ENCODE measurements at regions not wholly inside any gene's neighbourhood (a gene's known extent, or its start where the extent isn't known, plus 50 kb on each side); places are given as distances from the start of the nearest gene placed in this dataset.

DNA sequence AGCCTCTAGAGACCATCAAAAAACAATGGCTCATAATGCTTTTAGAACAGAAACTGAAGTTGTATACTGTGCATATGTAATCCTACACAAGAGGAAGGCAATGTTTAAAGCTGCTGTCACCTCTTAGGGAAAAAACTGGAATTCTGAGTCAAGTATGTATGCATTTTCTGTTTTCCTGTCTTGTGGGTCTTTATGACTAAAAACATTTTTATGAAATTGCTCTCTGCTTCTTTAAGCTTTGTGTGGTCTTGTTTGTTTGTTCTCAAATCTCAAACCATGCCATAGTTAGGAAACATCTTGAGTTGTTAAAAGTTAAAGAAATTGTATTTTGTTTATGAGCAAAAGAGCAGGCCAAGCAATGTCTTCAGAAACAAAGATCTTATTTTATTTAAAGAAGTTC lies 80.9 kb upstream of the SOX2 start:
- intact Hi-C loops (cut with micrococcal nuclease; ENCODE audit: unreplicated experiment), result no loop called here
- no peak for TF ChIP-seq EZH2 (IDR thresholded peaks at IDR 0.05; ENCODE audit: borderline replicate concordance, low read depth, low read length, poor library complexity, severe bottlenecking)
- TF ChIP-seq, protein P1, sequence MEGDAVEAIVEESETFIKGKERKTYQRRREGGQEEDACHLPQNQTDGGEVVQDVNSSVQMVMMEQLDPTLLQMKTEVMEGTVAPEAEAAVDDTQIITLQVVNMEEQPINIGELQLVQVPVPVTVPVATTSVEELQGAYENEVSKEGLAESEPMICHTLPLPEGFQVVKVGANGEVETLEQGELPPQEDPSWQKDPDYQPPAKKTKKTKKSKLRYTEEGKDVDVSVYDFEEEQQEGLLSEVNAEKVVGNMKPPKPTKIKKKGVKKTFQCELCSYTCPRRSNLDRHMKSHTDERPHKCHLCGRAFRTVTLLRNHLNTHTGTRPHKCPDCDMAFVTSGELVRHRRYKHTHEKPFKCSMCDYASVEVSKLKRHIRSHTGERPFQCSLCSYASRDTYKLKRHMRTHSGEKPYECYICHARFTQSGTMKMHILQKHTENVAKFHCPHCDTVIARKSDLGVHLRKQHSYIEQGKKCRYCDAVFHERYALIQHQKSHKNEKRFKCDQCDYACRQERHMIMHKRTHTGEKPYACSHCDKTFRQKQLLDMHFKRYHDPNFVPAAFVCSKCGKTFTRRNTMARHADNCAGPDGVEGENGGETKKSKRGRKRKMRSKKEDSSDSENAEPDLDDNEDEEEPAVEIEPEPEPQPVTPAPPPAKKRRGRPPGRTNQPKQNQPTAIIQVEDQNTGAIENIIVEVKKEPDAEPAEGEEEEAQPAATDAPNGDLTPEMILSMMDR (conservative IDR thresholded peaks at IDR 0.05; ENCODE audit: low read depth, low read length), result no peak
- H3K9me3 ChIP-seq (ENCODE audit: low read depth, low read length, poor library complexity, severe bottlenecking), result no peaks in the 10 kb centered on the region
- BruUV-seq (replicated peaks), result no TSS peak
- H3K4me3 ChIP-seq (ENCODE audit: low read depth, low read length, poor library complexity, severe bottlenecking), result no peak overlapping the region
- no peaks in the 10 kb centered on the region for H3K27me3 ChIP-seq (replicated peaks; ENCODE audit: insufficient read depth, low read depth, low read length, poor library complexity)
- DNase-seq (ENCODE audit: low spot score), result no peak
- H3K27ac ChIP-seq (ENCODE audit: low read depth, low read length, poor library complexity, severe bottlenecking), result no peak overlapping the region
- POLR2A ChIA-PET (ENCODE audit: low non-redundant PET), result no interaction called here
- no peaks in the 10 kb centered on the region for H3K36me3 ChIP-seq (ENCODE audit: insufficient read depth, low read length, poor library complexity, severe bottlenecking)
- H3K4me1 ChIP-seq (ENCODE audit: insufficient read depth, low read length, poor library complexity, severe bottlenecking), result no peaks in the 10 kb centered on the region
- CTCF ChIA-PET, result no interaction called here

GRCh38 chr3:181629711-181630110 lies 82.0 kb upstream of the SOX2 start:
- no peak for DNase-seq (ENCODE audit: low spot score)
- Histone ChIP-seq H3K4me3 (ENCODE audit: low read depth, low read length, poor library complexity, severe bottlenecking) (no peak overlapping the region), H3K4me1 (ENCODE audit: insufficient read depth, low read length, poor library complexity, severe bottlenecking) (no peaks in the 10 kb centered on the region), H3K9me3 (ENCODE audit: low read depth, low read length, poor library complexity, severe bottlenecking) (no peaks in the 10 kb centered on the region), H3K27ac (ENCODE audit: low read depth, low read length, poor library complexity, severe bottlenecking) (no peak overlapping the region), H3K36me3 (ENCODE audit: insufficient read depth, low read length, poor library complexity, severe bottlenecking) (no peaks in the 10 kb centered on the region), H3K27me3 (replicated peaks; ENCODE audit: insufficient read depth, low read depth, low read length, poor library complexity) (peaks cover 1% of the 10 kb centered on the region)
- BruUV-seq (replicated peaks), result no TSS peak
- TF ChIP-seq, protein P1 (conservative IDR thresholded peaks at IDR 0.05; ENCODE audit: low read depth, low read length), result no peak
- no peak for TF ChIP-seq EZH2 (IDR thresholded peaks at IDR 0.05; ENCODE audit: borderline replicate concordance, low read depth, low read length, poor library complexity, severe bottlenecking)
- CTCF ChIA-PET, result no interaction called here
- POLR2A ChIA-PET (ENCODE audit: low non-redundant PET), result no interaction called here
- intact Hi-C loops (cut with micrococcal nuclease; ENCODE audit: unreplicated experiment), result no loop called here

GRCh38 chr3:181629029-181629428 lies 82.7 kb upstream of the SOX2 start:
- H3K9me3 ChIP-seq (ENCODE audit: low read depth, low read length, poor library complexity, severe bottlenecking), result no peaks in the 10 kb centered on the region
- H3K27ac ChIP-seq (ENCODE audit: low read depth, low read length, poor library complexity, severe bottlenecking), result no peak overlapping the region
- POLR2A ChIA-PET (ENCODE audit: low non-redundant PET), result no interaction called here
- CTCF ChIA-PET, result no interaction called here
- intact Hi-C loops (cut with micrococcal nuclease; ENCODE audit: unreplicated experiment), result no loop called here
- BruUV-seq (replicated peaks), result no TSS peak
- H3K4me3 ChIP-seq (ENCODE audit: low read depth, low read length, poor library complexity, severe bottlenecking), result no peak overlapping the region
- no peak for DNase-seq (ENCODE audit: low spot score)
- TF ChIP-seq, protein P1 (conservative IDR thresholded peaks at IDR 0.05; ENCODE audit: low read depth, low read length), result no peak
- no peak for TF ChIP-seq EZH2 (IDR thresholded peaks at IDR 0.05; ENCODE audit: borderline replicate concordance, low read depth, low read length, poor library complexity, severe bottlenecking)
- H3K4me1 ChIP-seq (ENCODE audit: insufficient read depth, low read length, poor library complexity, severe bottlenecking), result no peaks in the 10 kb centered on the region
- no peaks in the 10 kb centered on the region for H3K36me3 ChIP-seq (ENCODE audit: insufficient read depth, low read length, poor library complexity, severe bottlenecking)
- H3K27me3 ChIP-seq (replicated peaks; ENCODE audit: insufficient read depth, low read depth, low read length, poor library complexity), result peaks cover 8% of the 10 kb centered on the region

All from A673 (cell line).